Neuronal stem cell (in vitro differentiated cells): ENCODE measurements at regions not wholly inside any gene's neighbourhood (a gene's known extent, or its start where the extent isn't known, plus 50 kb on each side); places are given as distances from the start of the nearest gene placed in this dataset.

Experiments
- DNase-seq: peaks from one replicate; pipeline ENCODE4 v3.0.0-alpha.2; 2013; ENCODE audit warnings: low spot score
- H2AFZ ChIP-seq: one replicate; pipeline ENCODE4 v1.6.1; 2013; ENCODE audit warnings: mild to moderate bottlenecking, low read length, inconsistent platforms
- H2AK5ac ChIP-seq: 2 replicates; pipeline ENCODE4 v1.6.1; 2013; ENCODE audit warnings: low read depth, mild to moderate bottlenecking, inconsistent platforms, low read length, moderate library complexity, mixed read lengths
- H2BK120ac ChIP-seq: 2 replicates; pipeline ENCODE4 v1.6.1; 2013; ENCODE audit warnings: low read depth, mild to moderate bottlenecking, inconsistent platforms, low read length, moderate library complexity, mixed read lengths
- H2BK12ac ChIP-seq: one replicate; pipeline ENCODE4 v1.6.1; 2013; ENCODE audit warnings: low read length, inconsistent platforms
- H2BK15ac ChIP-seq: 2 replicates; pipeline ENCODE4 v1.6.1; 2013; ENCODE audit warnings: mild to moderate bottlenecking, low read length, inconsistent platforms, mixed read lengths
- H2BK5ac ChIP-seq: one replicate; pipeline ENCODE4 v1.6.1; 2013; ENCODE audit warnings: inconsistent platforms, mild to moderate bottlenecking, low read length, moderate library complexity
- H3K14ac ChIP-seq: one replicate; pipeline ENCODE4 v1.6.1; 2013; ENCODE audit warnings: low read length, inconsistent platforms
- H3K18ac ChIP-seq: 2 replicates; pipeline ENCODE4 v1.6.1; 2013; ENCODE audit warnings: low read length, inconsistent platforms
- H3K23ac ChIP-seq: 2 replicates; pipeline ENCODE4 v1.6.1; 2013; ENCODE audit warnings: low read depth, mild to moderate bottlenecking, mixed read lengths, low read length, inconsistent platforms; ENCODE audit not compliant: poor library complexity
- H3K27ac ChIP-seq: replicated peaks from 3 replicates; pipeline ENCODE4 v1.5.1; 2013; ENCODE audit warnings: low read length, inconsistent platforms
- H3K27me3 ChIP-seq, 3 experiments: 2 replicates each; pipeline ENCODE4 v1.6.1; 2013; ENCODE audit warnings: low read length in 3 of 3, mild to moderate bottlenecking in 2 of 3, inconsistent platforms in 1 of 3, low read depth in 1 of 3, mixed read lengths in 1 of 3, moderate library complexity in 1 of 3; ENCODE audit not compliant: control insufficient read depth in 3 of 3, insufficient read depth in 3 of 3
- H3K36me3 ChIP-seq, 2 donors: replicated peaks in 1 of 2; 2 replicates each; pipeline ENCODE4 v1.6.1; 2013; ENCODE audit warnings: low read length in 2 of 2; ENCODE audit not compliant: control insufficient read depth in 2 of 2, insufficient read depth in 2 of 2
- H3K4ac ChIP-seq: 2 replicates; pipeline ENCODE4 v1.6.1; 2013; ENCODE audit warnings: inconsistent platforms, mild to moderate bottlenecking, low read length, moderate library complexity
- H3K4me1 ChIP-seq, 2 donors: 1 replicate in 1 of 2; 2 replicates in 1 of 2; pipeline ENCODE4 v1.6.1; 2013; ENCODE audit warnings: low read length in 2 of 2, low read depth in 1 of 2; ENCODE audit not compliant: control insufficient read depth in 2 of 2, insufficient read depth in 1 of 2
- H3K4me2 ChIP-seq: one replicate; pipeline ENCODE4 v1.6.1; 2013; ENCODE audit warnings: mild to moderate bottlenecking, low read length, inconsistent platforms; ENCODE audit not compliant: insufficient read depth, poor library complexity, severe bottlenecking
- H3K4me3 ChIP-seq, 2 donors: 2 replicates each; pipeline ENCODE4 v1.5.1; 2013; ENCODE audit warnings: low read length in 2 of 2, mild to moderate bottlenecking in 2 of 2, inconsistent platforms in 1 of 2, moderate library complexity in 1 of 2
- H3K79me1 ChIP-seq: one replicate; pipeline ENCODE4 v1.6.1; 2013; ENCODE audit warnings: low read depth, mild to moderate bottlenecking, inconsistent platforms, low read length, moderate library complexity
- H3K9ac ChIP-seq: one replicate; pipeline ENCODE4 v1.6.1; 2013; ENCODE audit warnings: mild to moderate bottlenecking, low read depth, low read length, inconsistent platforms; ENCODE audit not compliant: poor library complexity
- H3K9me3 ChIP-seq, 2 donors: replicated peaks in 1 of 2; 2 replicates each; pipeline versions ENCODE3 to v1.6.1; 2013; ENCODE audit warnings: low read length in 2 of 2, mild to moderate bottlenecking in 2 of 2, inconsistent platforms in 1 of 2, low read depth in 1 of 2, mixed read lengths in 1 of 2, moderate library complexity in 1 of 2; ENCODE audit not compliant: control insufficient read depth in 2 of 2, insufficient read depth in 1 of 2
- H4K8ac ChIP-seq: one replicate; pipeline ENCODE4 v1.6.1; 2013; ENCODE audit warnings: low read depth, mild to moderate bottlenecking, inconsistent platforms, low read length, moderate library complexity
- H4K91ac ChIP-seq: one replicate; pipeline ENCODE4 v1.6.1; 2013; ENCODE audit warnings: low read length, low read depth, mild to moderate bottlenecking, inconsistent platforms; ENCODE audit not compliant: poor library complexity
- WGBS, 2 donors: extraction: QIAGEN DNeasy Blood & Tissue Kit; methylation state at CpG; one replicate each; pipeline ENCODE4 v1.1.7; 2013; ENCODE audit warnings: missing lambda C conversion rate in 2 of 2, mixed read lengths in 1 of 2; ENCODE audit not compliant: insufficient read length in 2 of 2, insufficient replicate concordance in 1 of 2; ENCODE audit errors: extremely low coverage in 2 of 2; 5-methylcytosine and 5-hydroxymethylcytosine counted together

DNA sequence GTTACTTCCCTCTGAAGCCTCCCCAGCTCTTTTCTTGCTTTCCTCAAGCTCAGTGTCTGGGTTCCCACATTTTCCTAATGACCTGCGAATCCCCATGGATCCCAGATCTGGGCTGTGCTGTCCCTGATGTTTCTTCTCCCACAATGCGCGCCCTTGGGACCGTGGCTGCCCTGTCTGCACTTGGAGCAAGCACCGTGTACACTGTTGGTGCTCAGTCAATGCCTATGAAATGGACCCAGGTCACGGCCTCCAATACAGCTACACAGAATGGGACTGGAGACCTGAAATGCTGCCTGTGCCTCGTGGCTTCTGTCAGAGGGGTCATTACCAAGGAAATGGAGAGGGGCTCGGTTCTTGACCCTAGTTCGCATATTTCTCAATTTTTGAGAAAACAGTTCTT, 160.1 kb upstream of the SOX1 start:
- DNase-seq = no peak
- Histone ChIP-seq H2AFZ (no peak overlapping the region), H3K27ac (no peak overlapping the region), H3K9me3 (no peaks in the 10 kb centered on the region), H3K27me3 (peaks cover 0 to 12% (median 0%) of the 10 kb centered on the region in 3 experiments), H3K14ac (no peak overlapping the region), H2BK12ac (no peak overlapping the region), H2AK5ac (peak overlapping the region; percentile 25), H3K4me1 (peaks cover 0 to 1% of the 10 kb centered on the region in 2 donors), H3K79me1 (no peaks in the 10 kb centered on the region), H3K9ac (no peak overlapping the region), H3K4me3 (no peak overlapping the region), H2BK120ac (no peak overlapping the region), H3K4me2 (no peak overlapping the region), H3K36me3 (no peaks in the 10 kb centered on the region), H3K18ac (no peak overlapping the region), H4K8ac (no peak overlapping the region), H2BK15ac (no peak overlapping the region), H3K23ac (no peak overlapping the region), H3K4ac (no peak overlapping the region), H2BK5ac (peak overlapping the region; percentile 41), H4K91ac (no peak overlapping the region)
- no CpG with 5 or more reads among the region's 9 CpGs for WGBS, 2 donors

DNA sequence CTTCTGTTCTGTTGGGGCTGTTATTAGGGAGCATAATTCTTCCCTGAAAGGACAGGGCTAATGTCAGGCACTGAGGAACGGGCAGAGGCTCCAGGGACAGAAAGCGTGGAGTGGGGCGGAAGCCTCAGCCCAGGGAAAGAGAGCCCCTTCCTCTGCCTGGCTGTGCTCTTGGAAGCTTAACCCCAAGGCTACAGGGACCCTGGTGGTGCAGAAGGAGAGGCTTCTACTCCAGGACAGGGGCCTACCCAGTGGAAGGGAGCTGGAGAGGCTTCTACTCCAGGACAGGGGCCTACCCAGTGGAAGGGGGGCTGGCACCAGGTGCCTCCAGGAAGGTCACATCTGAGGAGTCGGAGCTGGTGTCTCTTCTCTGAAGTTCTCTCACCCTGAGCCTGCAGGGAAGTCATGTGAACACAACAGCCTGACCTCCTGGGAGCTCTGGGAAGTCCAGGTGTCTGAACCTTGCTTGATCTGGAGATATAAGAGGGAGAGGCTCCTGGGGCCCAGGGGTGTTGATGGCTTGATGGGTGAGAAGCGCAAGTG, 159.5 kb upstream of the SOX1 start:
- H3K4ac ChIP-seq = no peak overlapping the region
- H3K36me3 ChIP-seq = no peaks in the 10 kb centered on the region
- no CpG with 5 or more reads among the region's 5 CpGs for WGBS, 2 donors
- no peak overlapping the region for H3K23ac ChIP-seq
- H2BK12ac ChIP-seq = no peak overlapping the region
- no peaks in the 10 kb centered on the region for H3K9me3 ChIP-seq
- H3K14ac ChIP-seq = peak overlapping the region; percentile 14
- peak overlapping the region; percentile 71 for H3K18ac ChIP-seq
- no peak overlapping the region for H2BK120ac ChIP-seq
- H3K27ac ChIP-seq = no peak overlapping the region
- H2AK5ac ChIP-seq = no peak overlapping the region
- H3K27me3 ChIP-seq = peaks cover 0 to 17% (median 0%) of the 10 kb centered on the region in 3 experiments
- no peaks in the 10 kb centered on the region for H3K4me1 ChIP-seq
- H3K79me1 ChIP-seq = no peaks in the 10 kb centered on the region
- no peak overlapping the region for H4K8ac ChIP-seq
- H2AFZ ChIP-seq = no peak overlapping the region
- no peak overlapping the region for H3K4me2 ChIP-seq
- DNase-seq = no peak
- H2BK5ac ChIP-seq = no peak overlapping the region
- peak overlapping the region; percentile 6 for H2BK15ac ChIP-seq
- H3K9ac ChIP-seq = no peak overlapping the region
- H4K91ac ChIP-seq = no peak overlapping the region
- no peak overlapping the region for H3K4me3 ChIP-seq

DNA sequence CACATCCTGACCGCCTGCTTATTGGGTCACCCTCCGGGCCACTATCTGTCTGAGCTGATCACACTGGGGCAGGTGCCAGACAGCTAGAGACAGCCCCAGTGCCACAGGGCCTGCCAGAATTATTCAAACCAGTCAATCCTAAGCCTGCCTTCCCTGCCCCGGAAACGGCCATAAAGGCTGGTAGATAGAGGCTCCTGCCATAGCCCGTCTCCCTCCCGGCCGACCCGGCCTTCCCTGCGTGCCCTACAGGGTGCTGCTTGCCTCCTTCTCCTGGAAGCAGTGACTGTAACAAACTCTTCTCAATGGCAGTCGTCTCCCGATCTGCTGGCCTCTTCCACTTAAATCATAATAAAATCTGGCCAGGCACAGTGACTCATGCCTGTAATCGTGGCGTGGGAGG, 158.6 kb upstream of the SOX1 start:
- WGBS, 2 donors = no CpG with 5 or more reads among the region's 13 CpGs
- no peak overlapping the region for H2BK5ac ChIP-seq
- no peak overlapping the region for H2BK120ac ChIP-seq
- no peaks in the 10 kb centered on the region for H3K36me3 ChIP-seq
- no peak overlapping the region for H3K14ac ChIP-seq
- no peak overlapping the region for H2AFZ ChIP-seq
- H4K8ac ChIP-seq = no peak overlapping the region
- H3K27ac ChIP-seq = no peak overlapping the region
- no peak overlapping the region for H3K9ac ChIP-seq
- peak overlapping the region; percentile 35 for H3K18ac ChIP-seq
- DNase-seq = no peak
- no peak overlapping the region for H4K91ac ChIP-seq
- no peak overlapping the region for H2BK15ac ChIP-seq
- no peak overlapping the region for H2BK12ac ChIP-seq
- no peaks in the 10 kb centered on the region for H3K79me1 ChIP-seq
- no peak overlapping the region for H3K4me2 ChIP-seq
- no peaks in the 10 kb centered on the region for H3K9me3 ChIP-seq
- peaks cover 0 to 3% of the 10 kb centered on the region in 2 donors for H3K4me1 ChIP-seq
- no peak overlapping the region for H3K4me3 ChIP-seq
- H3K23ac ChIP-seq = no peak overlapping the region
- no peak overlapping the region for H2AK5ac ChIP-seq
- H3K27me3 ChIP-seq = peaks cover 0 to 15% (median 0%) of the 10 kb centered on the region in 3 experiments
- H3K4ac ChIP-seq = no peak overlapping the region

DNA sequence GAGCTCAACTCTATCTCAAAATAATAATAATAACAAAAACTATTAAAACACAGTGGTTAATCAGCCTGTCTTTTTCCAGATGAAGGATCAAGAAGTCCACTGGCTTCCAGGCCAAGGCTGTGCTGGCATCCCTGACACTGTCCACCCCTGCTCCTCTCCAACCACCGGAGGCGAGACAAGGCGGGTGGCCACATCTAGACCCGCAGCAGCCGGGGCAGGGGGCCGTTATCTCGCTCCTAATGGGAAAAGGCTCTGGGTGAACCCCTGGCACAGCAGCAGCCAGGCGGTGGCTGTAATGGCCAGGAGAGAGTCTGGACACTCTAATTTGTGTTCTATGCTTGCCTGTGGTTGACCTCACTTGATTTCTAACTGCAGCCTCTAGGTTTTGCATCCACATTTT, 158.0 kb upstream of the SOX1 start:
- H3K14ac ChIP-seq = no peak overlapping the region
- no CpG with 5 or more reads among the region's 8 CpGs for WGBS, 2 donors
- H3K9me3 ChIP-seq = no peaks in the 10 kb centered on the region
- H3K9ac ChIP-seq = no peak overlapping the region
- H3K18ac ChIP-seq = no peak overlapping the region
- H3K4ac ChIP-seq = no peak overlapping the region
- no peak overlapping the region for H2BK15ac ChIP-seq
- peaks cover 0 to 15% (median 0%) of the 10 kb centered on the region in 3 experiments for H3K27me3 ChIP-seq
- peaks cover 0 to 8% of the 10 kb centered on the region in 2 donors for H3K4me1 ChIP-seq
- no peak overlapping the region for H3K4me2 ChIP-seq
- no peaks in the 10 kb centered on the region for H3K36me3 ChIP-seq
- H2AFZ ChIP-seq = no peak overlapping the region
- H2BK12ac ChIP-seq = no peak overlapping the region
- peak overlapping the region; percentile 8 for H2AK5ac ChIP-seq
- no peak for DNase-seq
- no peak overlapping the region for H3K4me3 ChIP-seq
- H3K23ac ChIP-seq = no peak overlapping the region
- H4K8ac ChIP-seq = no peak overlapping the region
- H2BK120ac ChIP-seq = no peak overlapping the region
- no peak overlapping the region for H3K27ac ChIP-seq
- no peaks in the 10 kb centered on the region for H3K79me1 ChIP-seq
- H2BK5ac ChIP-seq = no peak overlapping the region
- no peak overlapping the region for H4K91ac ChIP-seq
